NCI-H774 (cell line): ENCODE measurements at regions not wholly inside any gene's neighbourhood (a gene's known extent, or its start where the extent isn't known, plus 50 kb on each side); places are given as distances from the start of the nearest gene placed in this dataset.

Experiments used
- DNase-seq: peaks from one replicate; lab custom pipeline; 2025; lab: John Stamatoyannopoulos, UW

- no peak for DNase-seq
Observed at GRCh38 chr3:87414271-87414670, 137.9 kb upstream of the POU1F1 start.

GRCh38 chr3:87413814-87414213 is 137.4 kb upstream of the POU1F1 start:
- DNase-seq = no peak

GRCh38 chr3:87410110-87410509 is 133.7 kb upstream of the POU1F1 start:
- DNase-seq = no peak

- DNase-seq = no peak
Observed at GRCh38 chr3:87398168-87398801, 121.9 kb upstream of the POU1F1 start.

- DNase-seq = no peak
Observed at GRCh38 chr3:87397211-87397610, 120.8 kb upstream of the POU1F1 start.

- DNase-seq = no peak
Observed at GRCh38 chr3:87390821-87391220, 114.4 kb upstream of the POU1F1 start.

GRCh38 chr3:87390353-87390752 is 114.0 kb upstream of the POU1F1 start:
- DNase-seq = no peak

- no peak for DNase-seq
Observed at GRCh38 chr3:87375231-87375682, 98.9 kb upstream of the POU1F1 start.

GRCh38 chr3:87370007-87370406 is 93.6 kb upstream of the POU1F1 start:
- DNase-seq = no peak

- no peak for DNase-seq
Observed at GRCh38 chr3:87367736-87368135, 91.4 kb upstream of the POU1F1 start.

GRCh38 chr3:87363721-87364120 is 87.3 kb upstream of the POU1F1 start:
- no peak for DNase-seq

- DNase-seq = no peak
Observed at GRCh38 chr3:87361956-87362355, 85.6 kb upstream of the POU1F1 start.

- no peak for DNase-seq
Observed at GRCh38 chr3:87361271-87361670, 84.9 kb upstream of the POU1F1 start.

- DNase-seq = no peak
Observed at GRCh38 chr3:87359826-87360225, 83.4 kb upstream of the POU1F1 start.

GRCh38 chr3:87359025-87359424 is 82.6 kb upstream of the POU1F1 start:
- DNase-seq = no peak

GRCh38 chr3:87358066-87358465 is 81.7 kb upstream of the POU1F1 start:
- DNase-seq = no peak

- no peak for DNase-seq
Observed at GRCh38 chr3:87354398-87354797, 78.0 kb upstream of the POU1F1 start.

GRCh38 chr3:87351937-87352336 is 75.6 kb upstream of the POU1F1 start:
- no peak for DNase-seq

GRCh38 chr3:87350367-87351199 is 74.2 kb upstream of the POU1F1 start:
- DNase-seq = no peak

GRCh38 chr3:87349833-87350232 is 73.4 kb upstream of the POU1F1 start:
- no peak for DNase-seq

- no peak for DNase-seq
Observed at GRCh38 chr3:87336761-87337160, 60.4 kb upstream of the POU1F1 start.

GRCh38 chr3:87335931-87336330 is 59.5 kb upstream of the POU1F1 start:
- DNase-seq = no peak

- DNase-seq = no peak
Observed at GRCh38 chr3:87333393-87333892, 57.1 kb upstream of the POU1F1 start.
